GM10847 (cell line): ENCODE measurements at regions not wholly inside any gene's neighbourhood (a gene's known extent, or its start where the extent isn't known, plus 50 kb on each side); places are given as distances from the start of the nearest gene placed in this dataset.

Experiments
- POLR2A ChIP-seq: IDR thresholded peaks from 2 replicates; pipeline ENCODE4 v1.6.1; 2011; ENCODE audit not compliant: insufficient read length; ENCODE audit errors: extremely low read depth

DNA sequence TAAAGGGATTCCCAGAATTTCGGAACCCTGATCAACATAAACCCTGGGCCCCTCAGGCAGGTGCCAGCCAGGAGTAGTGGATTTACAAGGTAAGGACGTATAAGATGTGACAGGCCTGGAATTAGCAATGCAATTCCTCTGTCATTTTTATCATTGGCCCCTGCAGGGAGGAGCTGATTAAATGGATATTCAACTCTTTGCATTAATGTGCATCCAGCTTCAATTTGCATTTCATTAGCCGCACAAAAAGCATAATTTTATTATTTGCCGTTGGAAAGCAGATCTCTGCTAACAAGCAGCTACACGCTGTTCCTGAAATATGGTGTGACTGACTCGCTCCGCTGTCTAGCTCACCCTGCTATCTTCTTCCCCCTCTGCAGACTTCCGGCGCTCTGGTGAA, 195.8 kb downstream of the RPS24 start:
- TF ChIP-seq POLR2A = no peak

DNA sequence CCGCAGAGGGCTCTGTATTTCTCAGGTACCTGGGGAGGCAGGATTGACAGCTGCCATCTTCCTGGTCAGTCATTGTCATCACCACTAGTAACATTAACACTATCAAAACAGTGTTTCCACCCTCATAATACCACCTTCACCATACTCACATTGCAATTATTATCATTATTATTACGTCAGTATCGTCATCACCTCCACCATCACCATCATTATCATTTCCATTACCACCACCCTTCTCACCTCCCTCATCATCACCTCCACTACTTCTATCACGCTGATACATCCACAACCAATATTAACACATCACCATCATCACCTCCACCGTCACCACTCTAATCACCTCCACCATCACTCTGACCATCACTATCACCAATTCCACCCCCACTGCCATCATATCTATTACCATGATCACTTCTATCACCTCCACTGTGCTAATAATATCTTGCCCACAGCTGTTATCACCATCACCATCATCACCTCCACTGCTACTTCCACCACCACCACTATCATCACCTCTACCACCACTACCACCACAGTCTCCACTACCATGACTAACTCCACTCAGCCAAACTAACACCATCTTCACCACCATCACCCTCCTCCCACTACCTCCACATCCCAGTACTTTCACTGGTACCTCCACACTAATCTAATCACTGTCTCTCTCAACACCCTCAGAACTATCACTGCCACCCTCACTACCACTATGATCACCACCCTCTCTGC, 196.4 kb downstream of the RPS24 start:
- no peak for TF ChIP-seq POLR2A

DNA sequence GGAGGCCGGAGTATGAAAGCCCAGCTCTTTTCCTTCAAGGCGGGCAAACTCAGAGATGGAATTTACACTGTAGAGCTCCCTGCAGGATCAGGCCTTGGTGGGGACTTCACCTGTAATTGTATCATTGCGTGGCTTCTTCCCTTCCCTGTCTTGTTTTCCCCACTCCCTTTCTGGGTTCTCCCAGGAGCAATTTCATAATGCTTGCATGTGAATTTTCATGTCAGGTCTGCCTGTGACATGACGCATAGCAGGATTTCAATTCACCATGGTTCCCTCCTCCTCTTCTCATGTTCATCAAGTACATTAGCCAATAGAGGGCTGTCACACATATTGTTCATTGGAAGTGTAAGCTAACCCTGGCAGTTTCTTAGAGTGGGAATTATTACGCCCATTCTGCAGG, 197.7 kb downstream of the RPS24 start:
- no peak for TF ChIP-seq POLR2A

DNA sequence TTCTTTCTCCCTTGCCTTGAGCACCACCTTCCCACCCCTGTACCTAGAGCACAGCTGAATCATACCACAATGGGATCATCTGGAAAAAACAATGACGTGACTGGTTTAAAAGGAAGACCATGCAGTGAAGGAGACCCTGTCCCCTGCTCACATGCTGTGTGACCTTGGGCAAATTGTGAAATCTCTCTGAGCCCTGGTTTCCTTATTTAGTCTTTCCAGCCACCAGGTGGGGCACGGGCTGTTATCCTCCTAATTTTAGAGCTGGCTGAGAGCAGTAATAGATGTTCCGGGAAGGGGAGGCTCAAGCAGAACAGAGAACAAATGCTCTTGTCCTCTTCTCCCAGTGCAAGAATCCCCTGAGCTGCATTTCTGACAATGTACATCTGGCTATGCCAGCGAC, 198.3 kb downstream of the RPS24 start:
- TF ChIP-seq POLR2A = no peak

DNA sequence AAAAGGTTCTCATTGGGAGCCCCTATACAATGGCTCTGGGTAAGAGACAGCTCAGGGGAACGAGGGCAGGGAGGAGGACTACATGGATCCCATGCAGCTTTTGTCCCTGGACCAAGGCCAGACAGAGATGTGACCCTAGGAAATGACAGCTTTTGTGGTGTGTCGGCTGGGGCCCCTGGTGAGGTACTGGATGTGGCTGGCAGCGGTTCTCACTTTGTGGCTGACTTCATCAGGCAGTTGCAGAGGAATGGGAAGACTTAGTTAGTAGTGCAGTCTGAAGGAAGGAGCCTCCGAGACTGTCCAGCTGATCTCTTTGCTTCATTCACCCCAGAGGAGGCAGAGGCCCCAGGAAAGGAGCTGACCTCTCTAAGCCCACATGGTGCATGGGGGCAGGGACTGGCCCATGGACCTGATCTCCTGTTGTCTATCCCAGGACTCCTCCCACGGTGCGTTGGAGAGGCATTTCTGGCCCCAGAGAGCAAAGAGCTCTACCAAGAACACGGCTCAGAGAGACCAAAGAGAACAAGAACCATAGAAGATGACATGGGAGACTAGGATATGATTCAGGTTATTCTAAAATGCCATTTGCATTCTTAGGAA, 202.9 kb downstream of the RPS24 start:
- no peak for TF ChIP-seq POLR2A

DNA sequence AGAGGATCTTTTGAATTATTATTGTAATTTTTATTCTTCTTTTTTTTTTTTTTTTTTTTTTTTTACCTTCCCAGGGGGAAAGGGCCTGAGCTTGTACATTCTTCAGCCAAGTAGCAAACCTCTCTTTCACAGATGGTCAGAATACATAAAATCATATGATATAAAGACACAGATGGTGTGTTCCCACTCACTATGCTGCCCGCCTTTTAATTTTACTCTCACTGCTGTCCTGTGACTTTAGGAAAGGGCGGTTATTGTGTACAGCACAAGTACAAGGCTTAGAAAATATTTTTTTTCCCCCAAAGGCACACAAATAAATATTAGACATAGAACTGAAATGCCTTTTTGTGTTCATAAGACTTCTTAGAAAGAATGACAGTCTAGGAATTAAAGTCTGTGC, 213.6 kb downstream of the RPS24 start:
- TF ChIP-seq POLR2A = no peak

DNA sequence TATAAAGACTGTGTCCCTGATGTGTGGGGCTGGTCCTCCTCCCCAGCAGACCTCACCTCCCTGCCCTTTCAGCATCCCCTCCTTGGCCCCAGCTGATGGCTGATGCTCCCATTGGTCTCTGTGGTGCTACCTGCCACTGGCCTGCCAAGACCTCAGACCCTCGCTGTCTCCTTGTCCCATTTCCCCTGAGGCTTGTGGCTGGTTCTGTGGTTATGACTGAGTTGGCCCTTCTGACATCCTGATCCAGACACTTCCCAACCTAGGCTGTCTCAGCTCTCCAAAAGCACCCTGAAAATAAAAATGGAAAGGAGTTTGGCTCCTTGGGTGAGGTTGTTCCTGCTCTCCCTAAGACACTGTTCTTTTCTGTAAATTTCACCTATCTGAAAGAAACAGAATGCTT, 214.2 kb downstream of the RPS24 start:
- TF ChIP-seq POLR2A = no peak

DNA sequence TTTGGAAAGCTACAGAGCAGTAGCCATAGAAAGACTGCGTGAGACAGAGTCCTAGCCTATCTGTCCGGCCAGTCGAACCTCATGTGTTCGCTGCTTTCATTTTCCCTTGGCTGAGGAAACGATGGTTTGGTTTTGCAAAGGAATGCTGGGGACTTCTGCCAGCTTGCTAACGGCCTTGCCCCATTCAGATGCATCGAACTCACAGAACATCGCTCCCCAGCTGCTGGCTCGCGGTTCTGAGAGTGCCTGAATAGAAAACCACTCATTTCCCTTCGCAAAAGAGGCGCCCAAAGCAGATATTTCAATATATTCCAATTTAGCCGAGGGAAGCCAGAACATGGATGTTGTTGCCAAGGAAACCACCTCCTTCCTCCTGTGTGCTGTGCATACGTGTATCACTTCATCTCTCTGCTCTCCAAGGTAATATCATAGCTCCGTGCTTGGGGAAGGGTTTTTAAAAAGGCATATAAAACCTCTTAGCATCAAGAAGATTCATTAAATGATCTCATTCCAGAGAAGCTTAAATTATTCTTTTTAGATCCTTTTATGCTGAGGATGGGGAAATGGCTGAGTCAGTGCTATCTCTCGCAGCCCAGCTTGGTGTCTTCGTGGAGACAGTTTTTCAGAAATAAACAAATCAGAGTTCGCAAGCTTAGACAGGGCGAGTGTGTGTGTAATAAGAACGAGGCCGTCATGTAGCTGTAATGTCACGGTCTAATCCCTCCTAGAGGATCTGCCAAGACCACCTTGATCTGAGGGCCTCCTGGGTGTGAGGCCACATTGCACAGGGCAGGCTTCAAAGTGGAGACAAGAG, 215.2 kb downstream of the RPS24 start:
- TF ChIP-seq POLR2A = no peak

DNA sequence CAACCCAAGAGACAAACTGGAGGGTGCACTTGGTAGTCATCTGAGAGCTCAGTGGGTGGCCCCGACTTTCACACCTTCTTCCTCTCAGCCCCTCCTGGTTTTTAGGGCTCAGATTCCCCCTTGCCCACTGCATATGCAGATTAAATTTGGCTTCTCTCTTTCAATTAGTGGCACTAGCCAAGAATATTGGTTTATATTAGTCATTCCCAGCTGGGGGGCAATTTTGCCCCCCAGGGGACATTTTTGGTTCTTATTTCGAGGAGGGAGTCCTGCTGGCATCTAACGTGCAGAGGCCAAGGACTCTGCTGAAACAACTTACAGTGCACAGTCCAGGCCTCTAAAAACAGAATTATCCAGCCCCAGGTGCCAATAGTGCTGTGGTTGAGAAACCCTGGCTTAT, 216.0 kb downstream of the RPS24 start:
- TF ChIP-seq POLR2A = no peak

DNA sequence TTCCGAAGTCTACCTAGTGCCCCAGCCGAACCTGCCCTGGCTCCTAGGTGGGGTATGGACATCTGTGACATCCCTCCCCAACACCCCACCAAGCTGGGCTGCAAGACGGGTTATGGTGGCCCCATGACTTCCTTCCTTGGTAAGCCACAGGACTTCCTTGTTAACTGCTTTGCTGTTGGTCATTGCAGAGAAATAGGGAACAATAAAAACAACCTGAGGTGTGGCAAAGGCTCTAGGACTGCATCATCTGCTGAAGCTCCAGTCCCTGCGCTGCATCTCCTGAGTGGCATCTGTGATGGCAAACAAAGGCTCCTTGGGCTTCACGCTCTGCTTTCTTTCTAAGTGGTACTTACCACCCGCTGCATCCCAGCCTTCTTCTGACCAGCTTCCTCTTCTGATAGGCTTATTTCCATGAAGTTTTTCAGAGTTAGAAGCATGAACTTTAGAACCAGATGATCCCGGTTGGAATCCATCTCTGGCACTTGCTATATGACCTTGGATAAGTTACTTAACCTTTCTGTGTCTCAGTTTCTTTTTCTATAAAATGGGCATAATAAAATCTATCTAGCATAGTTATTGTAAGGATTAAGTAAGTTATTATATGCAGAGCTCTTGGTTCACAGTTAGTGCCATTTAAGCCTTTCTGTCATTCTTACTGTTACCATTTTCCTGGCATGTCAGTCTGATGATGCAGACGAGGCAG, 216.8 kb downstream of the RPS24 start:
- no peak for TF ChIP-seq POLR2A

DNA sequence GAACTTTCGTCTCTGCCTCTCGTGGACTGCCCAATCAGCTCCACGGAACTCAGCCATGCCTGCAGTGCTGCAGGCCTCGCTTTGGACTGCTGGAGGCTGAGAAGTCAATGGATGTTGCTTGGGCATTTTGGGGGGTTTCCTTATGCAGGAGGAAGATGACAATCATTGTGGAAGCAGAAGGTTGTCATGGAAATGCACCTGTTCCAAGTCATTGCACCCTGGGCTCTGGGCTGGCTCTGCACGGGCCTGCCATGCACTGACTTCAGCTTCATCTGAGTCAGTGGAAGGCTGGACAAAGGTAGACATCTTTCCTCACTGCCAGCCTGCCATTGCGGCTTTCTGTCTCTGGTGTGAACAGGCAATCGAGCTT, 217.3 kb downstream of the RPS24 start:
- no peak for TF ChIP-seq POLR2A

DNA sequence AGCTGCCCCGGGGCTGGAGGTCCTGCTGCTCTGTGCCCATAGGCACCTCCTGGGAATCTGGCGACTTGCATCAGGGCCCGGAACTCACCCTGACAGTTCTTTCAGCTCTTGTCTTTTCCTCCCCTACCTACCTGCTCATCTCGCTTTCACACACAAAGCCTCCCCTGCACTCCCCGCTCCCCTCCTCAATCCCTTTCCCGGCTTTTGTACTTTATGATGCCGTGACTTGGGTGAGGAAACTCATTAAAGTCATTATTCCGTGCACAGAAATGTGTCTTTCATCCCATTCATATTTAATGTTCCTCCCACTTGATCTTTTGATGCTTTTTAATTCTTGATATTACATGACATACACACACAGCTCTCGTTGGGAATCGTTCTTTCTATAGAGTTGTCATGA, 218.6 kb downstream of the RPS24 start:
- TF ChIP-seq POLR2A = no peak

DNA sequence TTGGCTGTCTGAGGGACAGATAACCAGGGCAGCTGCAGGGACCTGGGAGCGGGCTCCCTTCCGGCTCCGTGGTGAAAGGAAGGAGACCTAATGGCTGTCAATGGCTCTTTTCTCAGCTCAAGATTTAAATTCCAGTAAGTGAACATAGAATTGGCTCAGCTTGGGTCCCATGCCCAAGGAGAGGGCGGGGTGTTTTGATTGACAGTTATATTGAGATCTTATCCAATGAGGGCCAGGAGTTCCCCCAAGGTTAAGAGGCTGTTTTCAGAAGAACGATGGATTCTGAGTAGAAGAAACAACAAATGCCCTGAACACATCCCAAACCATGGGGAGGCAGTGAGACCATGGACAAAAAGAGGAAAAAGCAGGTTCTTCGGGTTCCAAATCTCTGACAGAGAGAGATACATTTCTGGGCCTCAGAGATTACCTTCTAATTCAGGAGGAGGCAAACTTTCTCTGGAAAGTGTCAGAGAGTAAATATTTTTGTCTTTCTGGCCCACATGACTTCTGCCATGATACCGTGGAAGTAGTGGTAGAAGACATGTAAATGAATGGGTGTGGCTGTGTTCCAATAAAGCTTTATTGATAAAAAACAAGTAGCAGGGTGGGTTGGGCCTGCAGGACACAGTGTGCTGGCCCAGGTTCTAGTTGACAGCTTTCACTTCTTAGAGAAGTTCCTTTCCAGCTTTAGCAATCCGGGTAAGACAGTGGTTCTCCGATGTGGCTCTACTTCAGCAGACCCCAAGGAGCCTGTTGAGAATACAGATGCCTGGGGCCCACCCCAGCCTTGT, 219.6 kb downstream of the RPS24 start:
- TF ChIP-seq POLR2A = no peak

DNA sequence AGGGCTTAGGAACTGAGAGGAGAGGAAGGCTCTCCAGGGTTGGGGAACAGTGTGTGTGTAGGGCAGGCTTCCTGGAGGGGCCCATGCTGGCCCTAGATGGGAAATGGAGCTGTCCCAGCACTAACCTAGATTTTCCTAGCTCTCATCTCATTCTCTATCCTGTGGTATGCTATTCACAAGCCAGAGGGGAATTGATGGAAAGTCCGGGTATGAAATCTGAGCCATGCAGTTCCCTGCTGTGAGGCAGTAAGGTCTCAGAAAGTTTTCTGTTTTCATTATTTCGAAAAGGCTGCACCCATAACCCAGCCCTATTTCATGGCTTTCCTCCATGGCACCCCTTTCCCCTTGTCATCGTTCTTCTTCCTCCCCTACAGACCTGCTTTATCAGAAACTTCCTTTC, 220.3 kb downstream of the RPS24 start:
- TF ChIP-seq POLR2A = no peak

DNA sequence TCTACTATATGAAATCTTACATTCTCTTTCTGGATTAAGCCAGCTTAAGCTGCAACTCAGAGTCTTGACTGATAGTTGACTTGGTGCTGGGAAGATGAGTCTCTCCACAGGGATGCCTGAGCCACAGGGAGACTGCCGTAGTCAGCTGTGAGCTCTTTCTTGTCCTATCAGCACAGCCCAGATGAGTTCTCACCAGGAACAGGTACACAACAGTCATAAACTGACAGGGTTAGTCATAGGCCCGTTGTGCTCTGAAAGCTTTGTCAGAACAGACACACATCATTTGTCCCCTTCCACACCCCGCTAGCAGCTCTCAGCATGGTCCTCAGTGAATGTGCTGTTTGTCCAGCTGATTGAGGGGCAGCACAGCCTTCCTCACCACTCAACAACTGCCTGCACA, 221.6 kb downstream of the RPS24 start:
- no peak for TF ChIP-seq POLR2A
